ENCODE measurements at regions not wholly inside any gene's neighbourhood (a gene's known extent, or its start where the extent isn't known, plus 50 kb on each side); places are given as distances from the start of the nearest gene placed in this dataset.

- no TSS peak for BruUV-seq (replicated peaks)
- intact Hi-C loops (cut with micrococcal nuclease; ENCODE audit: unreplicated experiment) (no loop called here), in situ Hi-C loops (cut with HindIII; ENCODE audit: extremely low pct_ligation_motif_present, low pct_unique_long_range_greater_than_20kb) (no loop called here)
- no peaks in the 10 kb centered on the region for H4K20me1 ChIP-seq (ENCODE audit: insufficient read depth, low read length)
- no peaks in the 10 kb centered on the region for H3K36me3 ChIP-seq (replicated peaks in 1 of 2; ENCODE audit: control insufficient read depth in 1 of 2, insufficient read depth in 2 of 2, low read length in 2 of 2)
- FAIRE-seq, result no peak
- H3K4me3 ChIP-seq (replicated peaks in 1 of 3; ENCODE audit: insufficient read depth in 1 of 3, low read depth in 2 of 3, low read length in 3 of 3), result no peak overlapping the region
- TF ChIP-seq AGO2 (optimal IDR thresholded peaks at IDR 0.05; ENCODE audit: low read depth, low read length), result no peak
- no peak for TF ChIP-seq CREM (IDR thresholded peaks at IDR 0.05)
- no peak for TF ChIP-seq CREM (CRISPR knock-in tag; IDR thresholded peaks at IDR 0.05)
- TF ChIP-seq SKIL (CRISPR knock-in tag; IDR thresholded peaks at IDR 0.05; ENCODE audit: borderline replicate concordance), result no peak
- no peak for TF ChIP-seq MIER2 (CRISPR knock-in tag; IDR thresholded peaks at IDR 0.05)
- H3K79me2 ChIP-seq (ENCODE audit: insufficient read depth, low read length), result no peaks in the 10 kb centered on the region
- H3K9ac ChIP-seq (ENCODE audit: insufficient read depth, low read depth, low read length), result no peak overlapping the region
- no peaks in the 10 kb centered on the region for H3K9me3 ChIP-seq (ENCODE audit: low read length)
- DNase-seq (ENCODE audit: low spot score), result no peak
- POLR2A ChIA-PET, result no interaction called here
- no peaks in the 10 kb centered on the region for H3K27me3 ChIP-seq (ENCODE audit: control insufficient read depth in 1 of 2, insufficient read depth in 2 of 2, low read length in 2 of 2)
- CTCF ChIA-PET (ENCODE audit: low intra/inter-chr PET ratio, low total read pairs), result no interaction called here
- no peak overlapping the region for H2AFZ ChIP-seq (ENCODE audit: low read length)
- WGBS (ENCODE audit: low lambda C conversion rate), result 9% methylated on average over 1 of the region's 6 CpGs
- ATAC-seq, result no peak
- no peak overlapping the region for H3K27ac ChIP-seq (ENCODE audit: extremely low read length, insufficient read depth, low read length)
- no peaks in the 10 kb centered on the region for H3K4me1 ChIP-seq (ENCODE audit: insufficient read depth, low read length)
- H3K4me2 ChIP-seq (ENCODE audit: low read depth, low read length), result no peak overlapping the region
These were observed 493.0 kb downstream of the PTPRU start for GRCh38 chr1:29729281-29729680.

DNA sequence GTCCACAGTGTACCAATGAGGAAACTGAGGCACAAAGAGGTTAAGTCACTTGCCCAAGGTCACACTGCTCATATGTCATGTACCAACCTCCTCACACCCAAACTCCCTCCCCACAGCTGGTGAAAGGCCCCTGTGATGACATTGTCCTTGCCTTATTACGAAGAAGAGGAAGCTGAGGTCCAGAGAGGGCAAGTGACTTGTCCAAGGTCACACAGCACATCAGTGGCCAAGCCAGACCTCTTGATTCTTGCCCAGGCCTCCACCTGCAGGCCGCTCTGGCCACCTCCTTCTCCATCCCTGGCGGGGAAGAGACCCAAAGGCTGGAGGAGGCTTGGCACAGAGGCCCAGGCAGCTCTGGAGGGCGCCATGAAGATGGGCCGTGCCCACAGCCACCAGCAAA, 492.4 kb downstream of the PTPRU start:
- CTCF ChIA-PET (ENCODE audit: low intra/inter-chr PET ratio, low total read pairs), result no interaction called here
- in situ Hi-C loops (cut with HindIII; ENCODE audit: extremely low pct_ligation_motif_present, low pct_unique_long_range_greater_than_20kb), result no loop called here
- DNase-seq (ENCODE audit: low spot score), result no peak
- intact Hi-C loops (cut with micrococcal nuclease; ENCODE audit: unreplicated experiment), result no loop called here
- no peaks in the 10 kb centered on the region for H4K20me1 ChIP-seq (ENCODE audit: insufficient read depth, low read length)
- FAIRE-seq, result no peak
- H3K4me1 ChIP-seq (ENCODE audit: insufficient read depth, low read length), result no peaks in the 10 kb centered on the region
- no peaks in the 10 kb centered on the region for H3K36me3 ChIP-seq (replicated peaks in 1 of 2; ENCODE audit: control insufficient read depth in 1 of 2, insufficient read depth in 2 of 2, low read length in 2 of 2)
- no peak overlapping the region for H3K9ac ChIP-seq (ENCODE audit: insufficient read depth, low read depth, low read length)
- H3K79me2 ChIP-seq (ENCODE audit: insufficient read depth, low read length), result no peaks in the 10 kb centered on the region
- ATAC-seq, result no peak
- POLR2A ChIA-PET, result no interaction called here
- H3K9me3 ChIP-seq (ENCODE audit: low read length), result peaks cover 3% of the 10 kb centered on the region; the same call in 1 of the 2 replicates
- H3K4me3 ChIP-seq (replicated peaks in 1 of 3; ENCODE audit: insufficient read depth in 1 of 3, low read depth in 2 of 3, low read length in 3 of 3), result no peak overlapping the region
- no peak overlapping the region for H3K4me2 ChIP-seq (ENCODE audit: low read depth, low read length)
- TF ChIP-seq HHEX (CRISPR knock-in tag; IDR thresholded peaks at IDR 0.05) (no peak), ZNF124 (CRISPR knock-in tag; IDR thresholded peaks at IDR 0.05) (no peak), ZNF768 (CRISPR knock-in tag; IDR thresholded peaks at IDR 0.05) (peak; percentile 97), ATF7 (IDR thresholded peaks at IDR 0.05) (no peak), ATF7 (CRISPR knock-in tag; IDR thresholded peaks at IDR 0.05) (no peak), ZNF224 (CRISPR knock-in tag; IDR thresholded peaks at IDR 0.05) (no peak), PRPF4 (IDR thresholded peaks at IDR 0.05; ENCODE audit: low read depth, low read length, poor library complexity, severe bottlenecking) (no peak), THAP9 (CRISPR knock-in tag; IDR thresholded peaks at IDR 0.05; ENCODE audit: borderline replicate concordance) (no peak)
- no TSS peak for BruUV-seq (replicated peaks)
- WGBS (ENCODE audit: low lambda C conversion rate), result no CpG with 5 or more reads among the region's 5 CpGs
- H2AFZ ChIP-seq (ENCODE audit: low read length), result no peak overlapping the region
- no peaks in the 10 kb centered on the region for H3K27me3 ChIP-seq (ENCODE audit: control insufficient read depth in 1 of 2, insufficient read depth in 2 of 2, low read length in 2 of 2)
- H3K27ac ChIP-seq (ENCODE audit: extremely low read length, insufficient read depth, low read length), result no peak overlapping the region
